Activated T-cell treated with anti-CD3 and anti-CD28 coated beads, Interleukin-2, amount 50 U/mL, for 24 hours (primary cell): ENCODE measurements at regions not wholly inside any gene's neighbourhood (a gene's known extent, or its start where the extent isn't known, plus 50 kb on each side); places are given as distances from the start of the nearest gene placed in this dataset.

ENCODE experiments used
- DNase-seq: peaks from one replicate; pipeline ENCODE4 v3.0.0-alpha.2; 2020
- H3K27ac Mint-ChIP-seq: 2 replicates; pipeline ENCODE4 v1.8.0; 2020; ENCODE audit warnings: mild to moderate bottlenecking, mixed read lengths
- H3K27me3 Mint-ChIP-seq: 2 replicates; pipeline ENCODE4 v1.8.0; 2020; ENCODE audit warnings: mixed read lengths
- H3K36me3 Mint-ChIP-seq: 2 replicates; pipeline ENCODE4 v1.8.0; 2020; ENCODE audit warnings: low read depth, mixed read lengths
- H3K4me1 Mint-ChIP-seq: 2 replicates; pipeline ENCODE4 v1.8.0; 2020; ENCODE audit warnings: low read depth, mixed read lengths
- H3K4me3 Mint-ChIP-seq: 2 replicates; pipeline ENCODE4 v1.8.0; 2020; ENCODE audit warnings: mild to moderate bottlenecking, moderate library complexity, mixed read lengths
- H3K9me3 Mint-ChIP-seq: 2 replicates; pipeline ENCODE4 v1.8.0; 2020; ENCODE audit warnings: mixed read lengths

- H3K27ac Mint-ChIP-seq = no peak overlapping the region
- no peak overlapping the region for H3K4me3 Mint-ChIP-seq
- no peaks in the 10 kb centered on the region for H3K9me3 Mint-ChIP-seq
- H3K27me3 Mint-ChIP-seq = peaks cover 39% of the 10 kb centered on the region
- peaks cover 10% of the 10 kb centered on the region for H3K4me1 Mint-ChIP-seq
- H3K36me3 Mint-ChIP-seq = no peaks in the 10 kb centered on the region
- no peak for DNase-seq
Observed at GRCh38 chr10:78751716-78752115, 317.1 kb upstream of the ZMIZ1 start.

GRCh38 chr10:78752221-78752620 lies 316.5 kb upstream of the ZMIZ1 start:
- H3K27ac Mint-ChIP-seq = no peak overlapping the region
- H3K4me3 Mint-ChIP-seq = no peak overlapping the region
- H3K4me1 Mint-ChIP-seq = peaks cover 15% of the 10 kb centered on the region
- DNase-seq = no peak
- H3K36me3 Mint-ChIP-seq = no peaks in the 10 kb centered on the region
- no peaks in the 10 kb centered on the region for H3K9me3 Mint-ChIP-seq
- peaks cover 43% of the 10 kb centered on the region for H3K27me3 Mint-ChIP-seq

GRCh38 chr10:78752708-78753107 lies 316.1 kb upstream of the ZMIZ1 start:
- H3K4me3 Mint-ChIP-seq = no peak overlapping the region
- H3K4me1 Mint-ChIP-seq = peaks cover 17% of the 10 kb centered on the region
- H3K9me3 Mint-ChIP-seq = no peaks in the 10 kb centered on the region
- no peaks in the 10 kb centered on the region for H3K36me3 Mint-ChIP-seq
- peaks cover 48% of the 10 kb centered on the region for H3K27me3 Mint-ChIP-seq
- no peak for DNase-seq
- no peak overlapping the region for H3K27ac Mint-ChIP-seq

GRCh38 chr10:78754269-78755062 lies 314.3 kb upstream of the ZMIZ1 start:
- H3K27me3 Mint-ChIP-seq = peaks cover 51% of the 10 kb centered on the region
- H3K36me3 Mint-ChIP-seq = no peaks in the 10 kb centered on the region
- no peaks in the 10 kb centered on the region for H3K9me3 Mint-ChIP-seq
- H3K27ac Mint-ChIP-seq = no peak overlapping the region
- peaks cover 14% of the 10 kb centered on the region for H3K4me1 Mint-ChIP-seq
- no peak overlapping the region for H3K4me3 Mint-ChIP-seq
- DNase-seq = no peak

- Mint-ChIP-seq H3K9me3 (no peaks in the 10 kb centered on the region), H3K27me3 (peaks cover 51% of the 10 kb centered on the region), H3K27ac (no peak overlapping the region), H3K4me1 (peaks cover 13% of the 10 kb centered on the region), H3K4me3 (no peak overlapping the region), H3K36me3 (no peaks in the 10 kb centered on the region)
- DNase-seq = no peak
Observed at GRCh38 chr10:78755063-78755701, 313.6 kb upstream of the ZMIZ1 start.

GRCh38 chr10:78755877-78756455 lies 312.8 kb upstream of the ZMIZ1 start:
- H3K27me3 Mint-ChIP-seq = peaks cover 51% of the 10 kb centered on the region
- H3K36me3 Mint-ChIP-seq = no peaks in the 10 kb centered on the region
- H3K27ac Mint-ChIP-seq = no peak overlapping the region
- peaks cover 13% of the 10 kb centered on the region for H3K4me1 Mint-ChIP-seq
- no peak overlapping the region for H3K4me3 Mint-ChIP-seq
- no peaks in the 10 kb centered on the region for H3K9me3 Mint-ChIP-seq
- DNase-seq = no peak

- peak; percentile 37 for DNase-seq
- H3K27me3 Mint-ChIP-seq = peaks cover 47% of the 10 kb centered on the region
- no peaks in the 10 kb centered on the region for H3K36me3 Mint-ChIP-seq
- peaks cover 13% of the 10 kb centered on the region for H3K4me1 Mint-ChIP-seq
- peak overlapping the region; percentile 4 for H3K27ac Mint-ChIP-seq
- no peak overlapping the region for H3K4me3 Mint-ChIP-seq
- no peaks in the 10 kb centered on the region for H3K9me3 Mint-ChIP-seq
Observed at GRCh38 chr10:78756604-78757343, 312.0 kb upstream of the ZMIZ1 start.

- Mint-ChIP-seq H3K9me3 (no peaks in the 10 kb centered on the region), H3K4me1 (peaks cover 13% of the 10 kb centered on the region), H3K4me3 (no peak overlapping the region), H3K36me3 (no peaks in the 10 kb centered on the region), H3K27me3 (peaks cover 42% of the 10 kb centered on the region), H3K27ac (peak overlapping the region; percentile 4)
- no peak for DNase-seq
Observed at GRCh38 chr10:78757344-78757925, 311.3 kb upstream of the ZMIZ1 start.

GRCh38 chr10:78758176-78758575 lies 310.6 kb upstream of the ZMIZ1 start:
- H3K36me3 Mint-ChIP-seq = no peaks in the 10 kb centered on the region
- H3K9me3 Mint-ChIP-seq = no peaks in the 10 kb centered on the region
- peaks cover 40% of the 10 kb centered on the region for H3K27me3 Mint-ChIP-seq
- H3K4me1 Mint-ChIP-seq = peaks cover 16% of the 10 kb centered on the region
- H3K4me3 Mint-ChIP-seq = no peak overlapping the region
- DNase-seq = no peak
- no peak overlapping the region for H3K27ac Mint-ChIP-seq

- peaks cover 26% of the 10 kb centered on the region for H3K27me3 Mint-ChIP-seq
- H3K4me3 Mint-ChIP-seq = no peak overlapping the region
- no peaks in the 10 kb centered on the region for H3K36me3 Mint-ChIP-seq
- H3K27ac Mint-ChIP-seq = no peak overlapping the region
- H3K9me3 Mint-ChIP-seq = no peaks in the 10 kb centered on the region
- DNase-seq = no peak
- peaks cover 30% of the 10 kb centered on the region for H3K4me1 Mint-ChIP-seq
Observed at GRCh38 chr10:78759456-78760120, 309.2 kb upstream of the ZMIZ1 start.

GRCh38 chr10:78760463-78761310 lies 308.1 kb upstream of the ZMIZ1 start:
- H3K36me3 Mint-ChIP-seq = no peaks in the 10 kb centered on the region
- H3K9me3 Mint-ChIP-seq = no peaks in the 10 kb centered on the region
- DNase-seq = no peak
- peaks cover 32% of the 10 kb centered on the region for H3K4me1 Mint-ChIP-seq
- H3K4me3 Mint-ChIP-seq = no peak overlapping the region
- peaks cover 17% of the 10 kb centered on the region for H3K27me3 Mint-ChIP-seq
- no peak overlapping the region for H3K27ac Mint-ChIP-seq

GRCh38 chr10:78761311-78761781 lies 307.4 kb upstream of the ZMIZ1 start:
- H3K9me3 Mint-ChIP-seq = no peaks in the 10 kb centered on the region
- peaks cover 12% of the 10 kb centered on the region for H3K27me3 Mint-ChIP-seq
- no peak overlapping the region for H3K27ac Mint-ChIP-seq
- peaks cover 28% of the 10 kb centered on the region for H3K4me1 Mint-ChIP-seq
- DNase-seq = no peak
- H3K4me3 Mint-ChIP-seq = no peak overlapping the region
- H3K36me3 Mint-ChIP-seq = no peaks in the 10 kb centered on the region

GRCh38 chr10:78762086-78762630 lies 306.6 kb upstream of the ZMIZ1 start:
- Mint-ChIP-seq H3K4me3 (no peak overlapping the region), H3K9me3 (no peaks in the 10 kb centered on the region), H3K4me1 (peaks cover 21% of the 10 kb centered on the region), H3K36me3 (no peaks in the 10 kb centered on the region), H3K27me3 (peaks cover 7% of the 10 kb centered on the region), H3K27ac (no peak overlapping the region)
- DNase-seq = no peak
